WI38 (cell line): ENCODE measurements at regions not wholly inside any gene's neighbourhood (a gene's known extent, or its start where the extent isn't known, plus 50 kb on each side); places are given as distances from the start of the nearest gene placed in this dataset.

ENCODE experiments used
- H3K4me3 ChIP-seq: 2 replicates; pipeline ENCODE4 v1.5.1; 2011; ENCODE audit warnings: low read depth, mild to moderate bottlenecking, control low read depth, low read length
- CTCF ChIP-seq: IDR thresholded peaks from 2 replicates; pipeline ENCODE4 v1.5.1; 2012; ENCODE audit warnings: low read depth, mild to moderate bottlenecking, control low read depth, low read length

- no peak for TF ChIP-seq CTCF
- H3K4me3 ChIP-seq, result no peak overlapping the region
These were observed 374.5 kb downstream of the RPS6KC1 start for GRCh38 chr1:213425376-213426030.

- no peak for TF ChIP-seq CTCF
These were observed 378.6 kb downstream of the RPS6KC1 start for GRCh38 chr1:213429642-213430041.

GRCh38 chr1:213435715-213436114, 384.7 kb downstream of the RPS6KC1 start:
- TF ChIP-seq CTCF, result no peak
- H3K4me3 ChIP-seq, result no peak overlapping the region

More at GRCh38 chr1:213429642-213430041, 378.6 kb downstream of the RPS6KC1 start:
- H3K4me3 ChIP-seq, result no peak overlapping the region

- no peak for TF ChIP-seq CTCF
- H3K4me3 ChIP-seq, result no peak overlapping the region
These were observed 387.3 kb downstream of the RPS6KC1 start for GRCh38 chr1:213438339-213438738.

GRCh38 chr1:213439703-213440102, 388.7 kb downstream of the RPS6KC1 start:
- no peak for TF ChIP-seq CTCF
- H3K4me3 ChIP-seq, result no peak overlapping the region

- no peak for TF ChIP-seq CTCF
- no peak overlapping the region for H3K4me3 ChIP-seq
These were observed 389.7 kb downstream of the RPS6KC1 start for GRCh38 chr1:213440766-213441165.

- no peak for TF ChIP-seq CTCF
- no peak overlapping the region for H3K4me3 ChIP-seq
These were observed 392.4 kb downstream of the RPS6KC1 start for GRCh38 chr1:213443415-213443814.
